ENCODE measurements at regions not wholly inside any gene's neighbourhood (a gene's known extent, or its start where the extent isn't known, plus 50 kb on each side); places are given as distances from the start of the nearest gene placed in this dataset.

DNA sequence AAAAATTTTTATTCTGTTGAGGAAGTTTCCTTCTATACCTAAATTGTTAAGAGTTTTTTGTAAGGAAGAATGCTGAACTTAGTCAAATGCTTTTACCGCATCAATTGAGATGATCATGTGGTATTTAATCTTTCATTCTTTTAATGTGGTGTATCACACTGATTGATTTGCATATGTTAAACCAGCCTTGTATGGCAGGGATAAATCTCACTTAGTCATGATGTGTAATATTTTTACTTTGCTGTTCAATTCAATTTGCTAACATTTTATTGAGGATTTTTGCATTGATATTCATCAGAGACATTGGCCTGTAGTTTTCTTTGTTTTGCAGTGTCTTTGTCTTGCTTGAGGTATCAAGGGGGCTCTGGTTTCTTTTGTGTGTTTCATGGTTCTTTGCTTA, 125.3 kb upstream of the MEF2C start:
- H3K4me3 ChIP-seq (ENCODE audit: insufficient read depth, low read depth, low read length): no peak overlapping the region
- no peaks in the 10 kb centered on the region for H3K36me3 Mint-ChIP-seq (ENCODE audit: low read depth, unreplicated experiment)
- FAIRE-seq: no peak
- H3K27ac ChIP-seq (ENCODE audit: low read depth, low read length): no peak overlapping the region
- no peaks in the 10 kb centered on the region for H3K27me3 ChIP-seq (ENCODE audit: insufficient read depth, low read length)
- TF ChIP-seq EZH2 (IDR thresholded peaks at IDR 0.05; ENCODE audit: insufficient read depth, low read length): no peak
- TF ChIP-seq, protein P1, sequence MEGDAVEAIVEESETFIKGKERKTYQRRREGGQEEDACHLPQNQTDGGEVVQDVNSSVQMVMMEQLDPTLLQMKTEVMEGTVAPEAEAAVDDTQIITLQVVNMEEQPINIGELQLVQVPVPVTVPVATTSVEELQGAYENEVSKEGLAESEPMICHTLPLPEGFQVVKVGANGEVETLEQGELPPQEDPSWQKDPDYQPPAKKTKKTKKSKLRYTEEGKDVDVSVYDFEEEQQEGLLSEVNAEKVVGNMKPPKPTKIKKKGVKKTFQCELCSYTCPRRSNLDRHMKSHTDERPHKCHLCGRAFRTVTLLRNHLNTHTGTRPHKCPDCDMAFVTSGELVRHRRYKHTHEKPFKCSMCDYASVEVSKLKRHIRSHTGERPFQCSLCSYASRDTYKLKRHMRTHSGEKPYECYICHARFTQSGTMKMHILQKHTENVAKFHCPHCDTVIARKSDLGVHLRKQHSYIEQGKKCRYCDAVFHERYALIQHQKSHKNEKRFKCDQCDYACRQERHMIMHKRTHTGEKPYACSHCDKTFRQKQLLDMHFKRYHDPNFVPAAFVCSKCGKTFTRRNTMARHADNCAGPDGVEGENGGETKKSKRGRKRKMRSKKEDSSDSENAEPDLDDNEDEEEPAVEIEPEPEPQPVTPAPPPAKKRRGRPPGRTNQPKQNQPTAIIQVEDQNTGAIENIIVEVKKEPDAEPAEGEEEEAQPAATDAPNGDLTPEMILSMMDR (IDR thresholded peaks at IDR 0.05; ENCODE audit: insufficient read depth, low read depth, low read length): no peak
- no peaks in the 10 kb centered on the region for H3K79me2 ChIP-seq (ENCODE audit: insufficient read depth, low read length)
- H3K27me3 Mint-ChIP-seq (ENCODE audit: low read depth, unreplicated experiment): no peaks in the 10 kb centered on the region
- no peak for DNase-seq (ENCODE audit: low read depth)
- no peaks in the 10 kb centered on the region for H3K36me3 ChIP-seq (ENCODE audit: insufficient read depth, low read length)
- no peak overlapping the region for H2AFZ ChIP-seq (ENCODE audit: low read depth, low read length)
- no peaks in the 10 kb centered on the region for H3K9me3 Mint-ChIP-seq (ENCODE audit: unreplicated experiment)
- no peaks in the 10 kb centered on the region for H4K20me1 ChIP-seq (ENCODE audit: insufficient read depth, low read length)
- H3K27ac Mint-ChIP-seq (ENCODE audit: unreplicated experiment): no peak overlapping the region
- no peak overlapping the region for H3K9ac ChIP-seq (ENCODE audit: low read length)
- no peaks in the 10 kb centered on the region for H3K9me3 ChIP-seq (ENCODE audit: insufficient read depth, low read depth, low read length)
- H3K4me3 Mint-ChIP-seq (ENCODE audit: unreplicated experiment): no peak overlapping the region
- no peak overlapping the region for H3K4me2 ChIP-seq (ENCODE audit: low read length)
- no peaks in the 10 kb centered on the region for H3K4me1 ChIP-seq (ENCODE audit: insufficient read depth, low read length)
- H3K4me1 Mint-ChIP-seq (ENCODE audit: low read depth, unreplicated experiment): peaks cover 4% of the 10 kb centered on the region

DNA sequence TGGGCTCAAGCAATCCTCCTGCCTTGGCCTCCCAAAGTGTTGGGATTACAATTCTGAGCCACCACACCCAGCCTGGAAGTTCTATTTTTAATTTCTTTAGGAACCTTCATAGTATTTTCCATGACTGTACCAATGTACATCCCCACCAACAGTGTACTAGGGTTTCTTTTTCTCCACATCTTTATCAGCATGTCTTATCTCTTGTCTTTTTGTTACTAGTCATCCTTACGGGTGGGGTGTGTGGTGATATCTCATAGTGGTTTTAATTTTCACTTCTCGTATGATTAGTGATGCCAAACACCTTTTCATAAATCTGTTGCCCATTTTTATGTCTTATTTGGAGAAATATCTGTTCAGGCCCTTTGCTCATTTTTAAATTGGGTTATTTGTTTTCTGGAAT, 123.0 kb upstream of the MEF2C start:
- Mint-ChIP-seq H3K27me3 (ENCODE audit: low read depth, unreplicated experiment) (no peaks in the 10 kb centered on the region), H3K9me3 (ENCODE audit: unreplicated experiment) (peaks cover 1% of the 10 kb centered on the region), H3K4me1 (ENCODE audit: low read depth, unreplicated experiment) (no peaks in the 10 kb centered on the region), H3K27ac (ENCODE audit: unreplicated experiment) (no peak overlapping the region), H3K4me3 (ENCODE audit: unreplicated experiment) (no peak overlapping the region), H3K36me3 (ENCODE audit: low read depth, unreplicated experiment) (no peaks in the 10 kb centered on the region)
- Histone ChIP-seq H3K9ac (ENCODE audit: low read length) (no peak overlapping the region), H3K4me1 (ENCODE audit: insufficient read depth, low read length) (no peaks in the 10 kb centered on the region), H3K9me3 (ENCODE audit: insufficient read depth, low read depth, low read length) (no peaks in the 10 kb centered on the region), H3K27me3 (ENCODE audit: insufficient read depth, low read length) (no peaks in the 10 kb centered on the region), H3K4me2 (ENCODE audit: low read length) (no peak overlapping the region), H3K27ac (ENCODE audit: low read depth, low read length) (no peak overlapping the region), H3K36me3 (ENCODE audit: insufficient read depth, low read length) (no peaks in the 10 kb centered on the region), H3K79me2 (ENCODE audit: insufficient read depth, low read length) (no peaks in the 10 kb centered on the region), H2AFZ (ENCODE audit: low read depth, low read length) (no peak overlapping the region), H4K20me1 (ENCODE audit: insufficient read depth, low read length) (no peaks in the 10 kb centered on the region), H3K4me3 (ENCODE audit: insufficient read depth, low read depth, low read length) (no peak overlapping the region)
- TF ChIP-seq, protein P1 (IDR thresholded peaks at IDR 0.05; ENCODE audit: insufficient read depth, low read depth, low read length): no peak
- no peak for TF ChIP-seq EZH2 (IDR thresholded peaks at IDR 0.05; ENCODE audit: insufficient read depth, low read length)
- DNase-seq (ENCODE audit: low read depth) (peak; percentile 22), FAIRE-seq (no peak)

DNA sequence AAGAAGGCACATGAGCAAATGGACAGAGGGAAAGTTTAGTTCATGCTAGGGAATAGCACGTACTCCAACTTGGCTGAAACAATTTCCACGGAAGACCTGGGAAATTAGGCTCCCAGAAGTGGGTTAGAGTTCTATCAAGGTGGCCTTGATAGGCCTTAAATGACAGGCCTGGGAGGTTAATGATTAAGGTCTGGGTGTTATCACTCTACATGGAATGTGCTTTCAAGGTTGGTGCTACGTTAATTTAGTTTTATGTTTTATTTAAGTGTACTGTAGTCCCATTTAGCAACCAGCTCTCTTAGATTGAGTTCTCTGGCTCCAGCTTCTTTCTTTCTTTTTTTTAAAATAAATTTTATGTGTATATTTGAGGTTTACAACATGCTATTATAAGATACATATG, 121.4 kb upstream of the MEF2C start:
- Histone ChIP-seq H4K20me1 (ENCODE audit: insufficient read depth, low read length) (no peaks in the 10 kb centered on the region), H3K27ac (ENCODE audit: low read depth, low read length) (no peak overlapping the region), H3K9me3 (ENCODE audit: insufficient read depth, low read depth, low read length) (no peaks in the 10 kb centered on the region), H3K4me3 (ENCODE audit: insufficient read depth, low read depth, low read length) (no peak overlapping the region), H3K79me2 (ENCODE audit: insufficient read depth, low read length) (no peaks in the 10 kb centered on the region), H3K27me3 (ENCODE audit: insufficient read depth, low read length) (no peaks in the 10 kb centered on the region), H2AFZ (ENCODE audit: low read depth, low read length) (no peak overlapping the region), H3K4me1 (ENCODE audit: insufficient read depth, low read length) (no peaks in the 10 kb centered on the region), H3K9ac (ENCODE audit: low read length) (no peak overlapping the region), H3K4me2 (ENCODE audit: low read length) (no peak overlapping the region), H3K36me3 (ENCODE audit: insufficient read depth, low read length) (no peaks in the 10 kb centered on the region)
- no peaks in the 10 kb centered on the region for H3K27me3 Mint-ChIP-seq (ENCODE audit: low read depth, unreplicated experiment)
- FAIRE-seq: no peak
- no peaks in the 10 kb centered on the region for H3K36me3 Mint-ChIP-seq (ENCODE audit: low read depth, unreplicated experiment)
- no peak overlapping the region for H3K27ac Mint-ChIP-seq (ENCODE audit: unreplicated experiment)
- DNase-seq (ENCODE audit: low read depth): no peak
- H3K4me1 Mint-ChIP-seq (ENCODE audit: low read depth, unreplicated experiment): no peaks in the 10 kb centered on the region
- no peak overlapping the region for H3K4me3 Mint-ChIP-seq (ENCODE audit: unreplicated experiment)
- TF ChIP-seq, protein P1 (IDR thresholded peaks at IDR 0.05; ENCODE audit: insufficient read depth, low read depth, low read length): no peak
- no peak for TF ChIP-seq EZH2 (IDR thresholded peaks at IDR 0.05; ENCODE audit: insufficient read depth, low read length)
- H3K9me3 Mint-ChIP-seq (ENCODE audit: unreplicated experiment): peaks cover 1% of the 10 kb centered on the region
